ENCODE measurements at regions not wholly inside any gene's neighbourhood (a gene's known extent, or its start where the extent isn't known, plus 50 kb on each side); places are given as distances from the start of the nearest gene placed in this dataset.

DNA sequence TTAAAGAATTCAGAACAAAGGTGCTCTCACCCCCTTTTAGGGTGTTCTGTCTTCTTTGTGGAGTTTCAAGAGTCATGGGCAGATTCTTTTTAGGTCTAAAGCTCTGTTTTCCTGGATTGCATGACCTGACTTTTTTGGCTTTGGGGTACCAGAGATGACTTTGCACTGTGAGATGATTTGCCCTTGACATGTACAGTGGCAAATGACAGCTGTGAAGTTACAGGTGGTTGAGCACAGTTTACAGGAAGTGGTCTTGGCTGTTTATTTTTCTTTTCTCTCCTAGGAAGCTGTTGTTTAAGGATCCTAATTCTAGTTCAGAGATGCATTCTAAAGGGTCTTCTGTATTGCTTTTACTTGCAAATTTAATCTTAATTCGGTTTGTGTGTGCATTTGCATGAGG is 83.8 kb upstream of the METAP2 start (continued):
- TF ChIP-seq, protein P1, sequence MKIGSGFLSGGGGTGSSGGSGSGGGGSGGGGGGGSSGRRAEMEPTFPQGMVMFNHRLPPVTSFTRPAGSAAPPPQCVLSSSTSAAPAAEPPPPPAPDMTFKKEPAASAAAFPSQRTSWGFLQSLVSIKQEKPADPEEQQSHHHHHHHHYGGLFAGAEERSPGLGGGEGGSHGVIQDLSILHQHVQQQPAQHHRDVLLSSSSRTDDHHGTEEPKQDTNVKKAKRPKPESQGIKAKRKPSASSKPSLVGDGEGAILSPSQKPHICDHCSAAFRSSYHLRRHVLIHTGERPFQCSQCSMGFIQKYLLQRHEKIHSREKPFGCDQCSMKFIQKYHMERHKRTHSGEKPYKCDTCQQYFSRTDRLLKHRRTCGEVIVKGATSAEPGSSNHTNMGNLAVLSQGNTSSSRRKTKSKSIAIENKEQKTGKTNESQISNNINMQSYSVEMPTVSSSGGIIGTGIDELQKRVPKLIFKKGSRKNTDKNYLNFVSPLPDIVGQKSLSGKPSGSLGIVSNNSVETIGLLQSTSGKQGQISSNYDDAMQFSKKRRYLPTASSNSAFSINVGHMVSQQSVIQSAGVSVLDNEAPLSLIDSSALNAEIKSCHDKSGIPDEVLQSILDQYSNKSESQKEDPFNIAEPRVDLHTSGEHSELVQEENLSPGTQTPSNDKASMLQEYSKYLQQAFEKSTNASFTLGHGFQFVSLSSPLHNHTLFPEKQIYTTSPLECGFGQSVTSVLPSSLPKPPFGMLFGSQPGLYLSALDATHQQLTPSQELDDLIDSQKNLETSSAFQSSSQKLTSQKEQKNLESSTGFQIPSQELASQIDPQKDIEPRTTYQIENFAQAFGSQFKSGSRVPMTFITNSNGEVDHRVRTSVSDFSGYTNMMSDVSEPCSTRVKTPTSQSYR (CRISPR knock-in tag; IDR thresholded peaks at IDR 0.05) = no peak
- TF ChIP-seq MXD4 (CRISPR knock-in tag; IDR thresholded peaks at IDR 0.05; ENCODE audit: borderline replicate concordance) = no peak
- TF ChIP-seq ESRRA (CRISPR knock-in tag; IDR thresholded peaks at IDR 0.05; ENCODE audit: borderline replicate concordance) = no peak
- no peak for TF ChIP-seq TP53 (CRISPR knock-in tag; IDR thresholded peaks at IDR 0.05)

DNA sequence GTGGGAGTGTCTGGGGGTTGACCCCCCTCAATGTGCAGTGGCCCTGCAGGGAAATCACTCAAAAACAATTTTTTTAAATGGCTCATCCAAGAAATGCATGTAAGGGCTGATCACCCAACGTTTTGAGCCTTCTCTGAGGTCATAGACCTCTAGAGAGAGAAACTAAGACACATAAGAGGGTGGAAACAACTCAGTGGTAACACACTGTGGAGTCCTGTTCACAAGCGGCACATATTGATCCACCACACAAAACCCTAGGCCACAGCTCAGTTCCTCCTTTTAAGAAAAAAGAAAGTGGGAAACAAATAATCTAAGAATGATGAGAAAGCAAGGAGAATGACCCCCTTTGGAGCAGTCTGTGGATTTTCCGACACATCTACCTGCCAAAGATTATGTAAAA is 83.0 kb upstream of the METAP2 start:
- peaks cover 11% of the 10 kb centered on the region; the same call in 1 of the 2 replicates for H3K4me1 Mint-ChIP-seq
- ATAC-seq (no peak), DNase-seq (ENCODE audit: low spot score) (no peak)
- no peak overlapping the region for H3K27ac Mint-ChIP-seq
- peaks cover 39% of the 10 kb centered on the region for H3K36me3 Mint-ChIP-seq
- ChIA-PET CTCF (no interaction called here), POLR2A (no interaction called here)
- no peak overlapping the region for H3K4me3 Mint-ChIP-seq
- no peak for TF ChIP-seq TCF7 (CRISPR knock-in tag; IDR thresholded peaks at IDR 0.05; ENCODE audit: low read depth)
- TF ChIP-seq ETV6 (CRISPR knock-in tag; IDR thresholded peaks at IDR 0.05) = no peak
- TF ChIP-seq, protein P2, sequence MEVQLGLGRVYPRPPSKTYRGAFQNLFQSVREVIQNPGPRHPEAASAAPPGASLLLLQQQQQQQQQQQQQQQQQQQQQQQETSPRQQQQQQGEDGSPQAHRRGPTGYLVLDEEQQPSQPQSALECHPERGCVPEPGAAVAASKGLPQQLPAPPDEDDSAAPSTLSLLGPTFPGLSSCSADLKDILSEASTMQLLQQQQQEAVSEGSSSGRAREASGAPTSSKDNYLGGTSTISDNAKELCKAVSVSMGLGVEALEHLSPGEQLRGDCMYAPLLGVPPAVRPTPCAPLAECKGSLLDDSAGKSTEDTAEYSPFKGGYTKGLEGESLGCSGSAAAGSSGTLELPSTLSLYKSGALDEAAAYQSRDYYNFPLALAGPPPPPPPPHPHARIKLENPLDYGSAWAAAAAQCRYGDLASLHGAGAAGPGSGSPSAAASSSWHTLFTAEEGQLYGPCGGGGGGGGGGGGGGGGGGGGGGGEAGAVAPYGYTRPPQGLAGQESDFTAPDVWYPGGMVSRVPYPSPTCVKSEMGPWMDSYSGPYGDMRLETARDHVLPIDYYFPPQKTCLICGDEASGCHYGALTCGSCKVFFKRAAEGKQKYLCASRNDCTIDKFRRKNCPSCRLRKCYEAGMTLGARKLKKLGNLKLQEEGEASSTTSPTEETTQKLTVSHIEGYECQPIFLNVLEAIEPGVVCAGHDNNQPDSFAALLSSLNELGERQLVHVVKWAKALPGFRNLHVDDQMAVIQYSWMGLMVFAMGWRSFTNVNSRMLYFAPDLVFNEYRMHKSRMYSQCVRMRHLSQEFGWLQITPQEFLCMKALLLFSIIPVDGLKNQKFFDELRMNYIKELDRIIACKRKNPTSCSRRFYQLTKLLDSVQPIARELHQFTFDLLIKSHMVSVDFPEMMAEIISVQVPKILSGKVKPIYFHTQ (CRISPR knock-in tag; IDR thresholded peaks at IDR 0.05) = no peak
- no peak for TF ChIP-seq HMGXB4 (CRISPR knock-in tag; IDR thresholded peaks at IDR 0.05)
- no peak for TF ChIP-seq ATF1 (CRISPR knock-in tag; IDR thresholded peaks at IDR 0.05)
- TF ChIP-seq SOX15 (CRISPR knock-in tag; IDR thresholded peaks at IDR 0.05) = no peak
- no peak for TF ChIP-seq ZNF219 (CRISPR knock-in tag; IDR thresholded peaks at IDR 0.05; ENCODE audit: borderline replicate concordance)
- TF ChIP-seq TEAD1 (CRISPR knock-in tag; IDR thresholded peaks at IDR 0.05) = no peak
- no peak for TF ChIP-seq PRRX2 (CRISPR knock-in tag; IDR thresholded peaks at IDR 0.05)
- no peak for TF ChIP-seq FOXJ3 (CRISPR knock-in tag; IDR thresholded peaks at IDR 0.05; ENCODE audit: borderline replicate concordance)
- TF ChIP-seq IRF1 (CRISPR knock-in tag; IDR thresholded peaks at IDR 0.05) = no peak
- TF ChIP-seq OVOL2 (CRISPR knock-in tag; IDR thresholded peaks at IDR 0.05; ENCODE audit: borderline replicate concordance) = no peak
- TF ChIP-seq ZNF317 (CRISPR knock-in tag; IDR thresholded peaks at IDR 0.05; ENCODE audit: borderline replicate concordance, low read depth) = no peak
- TF ChIP-seq, protein P1 (CRISPR knock-in tag; IDR thresholded peaks at IDR 0.05) = no peak
- no peak for TF ChIP-seq ZBTB21 (CRISPR knock-in tag; IDR thresholded peaks at IDR 0.05; ENCODE audit: borderline replicate concordance)
- TF ChIP-seq ESRRA (CRISPR knock-in tag; IDR thresholded peaks at IDR 0.05; ENCODE audit: borderline replicate concordance) = no peak
- no peak for TF ChIP-seq IRF2 (CRISPR knock-in tag; IDR thresholded peaks at IDR 0.05; ENCODE audit: borderline replicate concordance, low read depth)
- TF ChIP-seq NFATC4 (CRISPR knock-in tag; IDR thresholded peaks at IDR 0.05) = no peak
- H3K27me3 Mint-ChIP-seq (ENCODE audit: low read depth) = peaks cover 11% of the 10 kb centered on the region
- H3K9me3 Mint-ChIP-seq = peaks cover 54% of the 10 kb centered on the region

Data from WTC11 (cell line).